Activated CD4-positive, CD25-positive, alpha-beta regulatory T cell treated with anti-CD3 and anti-CD28 coated beads, Interleukin-2, amount 50 U/mL, for 24 hours (primary cell): ENCODE measurements at regions not wholly inside any gene's neighbourhood (a gene's known extent, or its start where the extent isn't known, plus 50 kb on each side); places are given as distances from the start of the nearest gene placed in this dataset.

Source experiments
- ATAC-seq, 2 donors: fragments of 150-1000 bp; cut with Tn5 transposase; one replicate each; pipeline ENCODE4 v1.10.0; 2021; ENCODE audit warnings: mild to moderate bottlenecking in 1 of 2, moderate library complexity in 1 of 2

- no peak for ATAC-seq
Observed at GRCh38 chr12:60052483-60052882, 456.7 kb downstream of the SLC16A7 start.

- no peak for ATAC-seq
Observed at GRCh38 chr12:60059180-60059579, 463.4 kb downstream of the SLC16A7 start.

- no peak for ATAC-seq
Observed at GRCh38 chr12:60066655-60067054, 470.8 kb downstream of the SLC16A7 start.

- no peak for ATAC-seq
Observed at GRCh38 chr12:60070552-60070951, 474.7 kb downstream of the SLC16A7 start.

GRCh38 chr12:60071759-60072191 is 475.9 kb downstream of the SLC16A7 start:
- no peak for ATAC-seq

GRCh38 chr12:60072911-60073310 is 477.1 kb downstream of the SLC16A7 start:
- ATAC-seq, result no peak

- ATAC-seq, result no peak
Observed at GRCh38 chr12:60075091-60075490, 479.3 kb downstream of the SLC16A7 start.

- no peak for ATAC-seq
Observed at GRCh38 chr12:60078026-60078425, 482.2 kb downstream of the SLC16A7 start.

GRCh38 chr12:60093428-60093827 is 497.6 kb downstream of the SLC16A7 start:
- no peak for ATAC-seq

- no peak for ATAC-seq
Observed at GRCh38 chr12:60094436-60094835, 498.6 kb downstream of the SLC16A7 start.

GRCh38 chr12:60096727-60097126 is 500.9 kb downstream of the SLC16A7 start:
- ATAC-seq, result no peak

GRCh38 chr12:60100160-60100559 is 504.3 kb downstream of the SLC16A7 start:
- ATAC-seq, result no peak

GRCh38 chr12:60100852-60101251 is 505.0 kb downstream of the SLC16A7 start:
- ATAC-seq, result no peak

- ATAC-seq, result no peak
Observed at GRCh38 chr12:60101715-60102114, 505.9 kb downstream of the SLC16A7 start.

- ATAC-seq, result no peak
Observed at GRCh38 chr12:60106214-60106613, 510.4 kb downstream of the SLC16A7 start.

GRCh38 chr12:60107992-60108391 is 512.2 kb downstream of the SLC16A7 start:
- ATAC-seq, result no peak

GRCh38 chr12:60112063-60112462 is 516.2 kb downstream of the SLC16A7 start:
- ATAC-seq, result no peak

- ATAC-seq, result no peak
Observed at GRCh38 chr12:60112763-60113162, 516.9 kb downstream of the SLC16A7 start.

GRCh38 chr12:60114169-60114568 is 518.3 kb downstream of the SLC16A7 start:
- no peak for ATAC-seq

- no peak for ATAC-seq
Observed at GRCh38 chr12:60119327-60119726, 523.5 kb downstream of the SLC16A7 start.

GRCh38 chr12:60120199-60120598 is 524.4 kb downstream of the SLC16A7 start:
- no peak for ATAC-seq

GRCh38 chr12:60123557-60123956 is 527.7 kb downstream of the SLC16A7 start:
- no peak for ATAC-seq

GRCh38 chr12:60137513-60137912 is 541.7 kb downstream of the SLC16A7 start:
- no peak for ATAC-seq

- no peak for ATAC-seq
Observed at GRCh38 chr12:60138526-60138925, 542.7 kb downstream of the SLC16A7 start.

GRCh38 chr12:60144395-60144794 is 548.6 kb downstream of the SLC16A7 start:
- no peak for ATAC-seq

GRCh38 chr12:60148109-60148508 is 552.3 kb downstream of the SLC16A7 start:
- ATAC-seq, result no peak
